KBM-7 (cell line): ENCODE measurements at regions not wholly inside any gene's neighbourhood (a gene's known extent, or its start where the extent isn't known, plus 50 kb on each side); places are given as distances from the start of the nearest gene placed in this dataset.

Experiments
- DNase-seq: peaks from one replicate; pipeline ENCODE4 v3.0.0-alpha.2; 2015
- in situ Hi-C: fragments of 300-500 bp; cut with MboI; formaldehyde crosslinking; loops from 2 replicates; pipeline ENCODE4 v1.14.3; 2020; ENCODE audit warnings: low sequenced_read_pairs, low pct_unique_long_range_greater_than_20kb, mixed read lengths

DNA sequence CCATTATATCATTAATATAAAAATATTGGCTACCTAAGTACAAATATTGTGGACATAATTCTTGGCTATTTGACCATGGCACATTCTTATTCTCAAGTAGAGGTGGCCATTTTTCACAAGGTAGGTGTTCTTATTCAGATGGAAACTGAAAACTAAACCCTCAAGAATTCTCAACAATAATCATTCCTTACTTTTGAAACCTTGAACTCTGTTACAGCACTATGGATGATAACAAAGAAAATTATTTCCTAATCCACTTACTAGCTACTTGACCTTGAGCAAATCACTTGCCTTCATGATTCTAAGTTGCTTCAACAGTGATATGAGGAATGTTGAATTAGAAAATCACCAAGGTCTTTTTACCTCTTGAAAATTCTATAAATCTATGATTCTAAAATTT, 482.2 kb downstream of the PTPRC start:
- in situ Hi-C loops: no loop called here
- DNase-seq: no peak

DNA sequence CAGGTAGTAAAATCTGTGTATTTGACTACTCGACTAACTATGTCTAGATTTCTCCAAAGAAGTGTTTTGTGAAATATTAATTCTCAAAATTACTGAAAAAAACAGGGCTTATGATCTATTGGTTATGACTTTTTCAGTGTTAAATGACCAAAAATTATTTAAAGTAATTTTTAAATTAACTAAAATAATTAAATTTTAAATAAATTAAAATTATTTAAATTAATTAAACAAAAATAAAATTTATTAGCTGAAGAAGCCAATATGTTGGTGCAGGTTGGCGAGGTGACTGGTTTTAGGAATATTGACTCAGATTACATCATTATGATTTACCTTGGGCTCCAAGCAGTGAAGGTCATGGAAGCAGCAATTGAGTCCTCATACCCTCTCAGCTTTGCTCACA, 483.2 kb downstream of the PTPRC start:
- in situ Hi-C loops: no loop called here

DNA sequence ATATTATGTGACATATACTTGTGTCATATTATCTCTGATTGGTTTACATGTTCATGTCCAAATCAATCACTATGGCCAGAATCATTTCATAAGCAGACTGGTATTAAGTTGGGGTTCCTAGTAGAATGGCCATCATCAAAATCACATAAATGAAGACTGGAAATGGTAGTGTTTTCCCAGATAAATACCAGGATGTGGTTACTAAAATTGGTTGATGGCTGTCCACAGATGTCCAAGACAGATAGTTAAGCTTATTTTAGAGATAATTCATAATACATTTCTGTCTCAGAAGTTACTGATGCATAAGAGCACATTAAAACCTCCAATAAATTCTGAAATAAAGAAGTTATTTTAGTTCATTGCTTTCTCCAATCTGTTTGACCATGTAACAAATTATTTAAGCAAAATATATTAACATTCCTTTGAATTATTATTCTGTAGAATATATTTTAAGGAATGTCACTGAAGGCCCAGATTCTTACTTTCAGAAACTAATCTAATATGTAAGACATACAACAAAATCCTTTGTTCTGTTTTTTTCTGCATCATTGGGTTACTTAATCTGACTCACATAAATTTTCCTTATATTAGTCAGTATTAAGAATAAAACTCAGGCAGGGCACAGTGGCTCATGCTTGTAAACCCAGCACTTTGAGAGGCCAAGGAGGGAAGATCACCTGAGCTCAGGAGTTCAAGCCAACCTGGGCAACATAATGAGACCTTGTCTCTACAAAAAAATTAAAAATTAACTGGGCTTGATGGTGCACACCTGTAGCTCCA, 483.9 kb downstream of the PTPRC start:
- DNase-seq: no peak
- in situ Hi-C loops: no loop called here

More for the DNA sequence above, 483.2 kb downstream of the PTPRC start:
- DNase-seq: no peak

DNA sequence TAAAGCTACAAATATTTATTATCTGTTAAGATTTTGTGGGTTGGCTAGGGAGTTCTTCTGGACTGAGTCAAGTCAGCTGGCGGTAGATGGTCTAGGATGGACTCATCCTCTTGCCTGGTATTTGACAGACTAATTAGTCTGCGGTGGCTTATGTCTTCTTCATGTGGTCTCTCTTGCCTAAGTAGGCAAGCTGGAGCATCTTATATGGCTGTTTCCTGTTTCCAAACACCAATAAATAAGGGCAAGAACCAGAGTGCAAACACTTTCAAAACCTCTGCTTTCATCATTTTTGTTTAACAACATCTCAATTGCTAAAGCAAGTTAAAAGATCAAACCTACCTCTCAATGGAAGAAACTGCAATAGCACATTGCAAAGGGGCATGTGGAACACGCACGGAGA, 484.8 kb downstream of the PTPRC start:
- in situ Hi-C loops: no loop called here
- no peak for DNase-seq

GRCh38 chr1:199124351-199124750, 485.5 kb downstream of the PTPRC start:
- in situ Hi-C loops: no loop called here
- no peak for DNase-seq

GRCh38 chr1:199129247-199129646, 490.4 kb downstream of the PTPRC start:
- in situ Hi-C loops: no loop called here

GRCh38 chr1:199132006-199132405, 493.2 kb downstream of the PTPRC start:
- DNase-seq: peak; percentile 71
- in situ Hi-C loops: no loop called here

More at GRCh38 chr1:199129247-199129646, 490.4 kb downstream of the PTPRC start:
- DNase-seq: no peak

DNA sequence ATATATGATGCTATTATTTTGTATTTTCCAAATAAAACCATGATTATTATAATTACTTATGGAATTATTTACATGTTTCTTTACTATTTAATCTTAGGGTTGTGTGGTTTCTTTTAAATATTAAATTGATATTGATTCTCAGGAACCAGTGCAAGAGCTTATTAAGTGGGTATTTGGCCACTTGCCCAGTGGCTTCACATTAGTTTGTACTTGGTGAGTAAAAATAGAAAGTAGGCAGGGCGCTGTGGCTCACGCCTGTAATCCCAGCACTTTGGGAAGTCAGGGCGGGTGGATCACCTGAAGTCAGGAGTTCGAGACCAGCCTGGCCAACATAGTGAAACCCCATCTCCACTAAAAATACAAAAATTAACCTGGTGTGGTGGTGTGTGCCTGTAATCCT, 497.1 kb downstream of the PTPRC start:
- in situ Hi-C loops: no loop called here
- no peak for DNase-seq

GRCh38 chr1:199138061-199138460, 499.2 kb downstream of the PTPRC start:
- no peak for DNase-seq
- in situ Hi-C loops: no loop called here

DNA sequence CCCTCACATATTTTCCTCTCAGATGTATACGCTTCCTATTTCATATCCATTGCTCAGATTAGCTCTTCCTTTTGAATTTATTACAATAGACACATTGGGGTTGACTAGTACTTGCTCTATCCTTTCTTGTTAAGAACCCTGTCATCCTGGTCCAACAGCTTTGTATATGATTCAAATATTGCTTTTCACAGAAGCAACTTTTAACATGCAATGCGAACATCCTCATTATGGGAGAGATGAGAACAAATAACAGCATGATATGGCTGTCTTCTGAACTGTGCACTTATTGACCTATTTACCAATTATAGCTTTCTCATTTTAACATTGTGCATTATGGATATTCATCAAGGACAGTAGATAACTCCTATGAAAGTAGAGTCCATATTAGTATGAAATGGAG, 510.8 kb downstream of the PTPRC start:
- DNase-seq: no peak
- in situ Hi-C loops: no loop called here

DNA sequence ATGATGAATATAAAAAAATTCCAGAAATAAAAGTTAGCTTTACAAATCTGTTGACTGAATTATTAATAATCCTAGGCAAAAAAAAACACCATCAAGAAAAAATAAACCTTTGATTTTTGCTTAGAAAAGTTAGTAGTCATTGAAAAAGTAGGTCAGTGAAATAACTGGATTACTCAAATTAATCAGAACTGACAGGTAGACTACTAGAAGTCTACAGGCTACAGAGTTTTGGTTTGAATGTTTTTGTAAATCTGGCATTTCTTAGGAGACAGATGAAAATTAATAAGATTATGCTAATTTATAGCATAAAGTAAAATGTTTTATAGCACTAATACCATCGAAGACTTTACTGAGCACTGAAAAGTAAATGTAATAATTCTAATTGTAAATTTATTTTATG, 511.9 kb downstream of the PTPRC start:
- no peak for DNase-seq
- in situ Hi-C loops: no loop called here

DNA sequence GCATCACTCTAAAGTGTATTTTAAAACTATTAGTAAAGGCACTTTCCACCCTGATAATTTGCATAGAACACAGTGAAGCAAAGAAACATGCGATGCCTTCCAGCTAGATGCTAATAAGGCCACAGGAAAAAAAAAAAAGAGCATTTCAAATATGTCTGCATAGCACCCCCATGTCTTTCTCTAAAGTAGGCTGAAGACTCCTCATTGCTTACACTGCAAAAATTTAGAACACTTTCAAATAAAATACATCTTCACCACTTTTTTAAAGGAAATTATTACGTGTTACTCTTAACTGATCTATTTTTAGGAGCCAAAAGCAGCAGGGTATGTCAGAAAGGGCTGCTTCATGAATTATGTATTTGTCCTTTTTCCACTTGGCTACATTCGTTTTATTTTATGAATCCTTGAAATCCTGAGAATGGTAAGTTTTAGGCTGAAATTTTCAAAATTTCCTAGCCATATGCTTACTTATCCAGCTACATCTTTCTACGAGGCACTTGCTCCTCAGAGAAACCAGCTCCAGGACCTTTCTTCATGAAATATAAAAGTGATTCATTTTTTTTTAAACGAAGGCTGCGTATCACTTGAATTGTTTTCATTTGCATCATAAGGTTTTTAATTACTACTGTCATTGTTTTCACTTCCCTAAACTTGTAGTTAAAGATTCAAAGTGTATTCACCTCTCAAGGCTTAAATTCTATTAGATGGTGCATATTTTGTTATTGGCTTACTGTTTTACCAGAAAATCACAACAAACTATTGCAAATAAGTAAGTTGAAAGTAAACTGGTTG, 513.0 kb downstream of the PTPRC start:
- no peak for DNase-seq
- in situ Hi-C loops: no loop called here

DNA sequence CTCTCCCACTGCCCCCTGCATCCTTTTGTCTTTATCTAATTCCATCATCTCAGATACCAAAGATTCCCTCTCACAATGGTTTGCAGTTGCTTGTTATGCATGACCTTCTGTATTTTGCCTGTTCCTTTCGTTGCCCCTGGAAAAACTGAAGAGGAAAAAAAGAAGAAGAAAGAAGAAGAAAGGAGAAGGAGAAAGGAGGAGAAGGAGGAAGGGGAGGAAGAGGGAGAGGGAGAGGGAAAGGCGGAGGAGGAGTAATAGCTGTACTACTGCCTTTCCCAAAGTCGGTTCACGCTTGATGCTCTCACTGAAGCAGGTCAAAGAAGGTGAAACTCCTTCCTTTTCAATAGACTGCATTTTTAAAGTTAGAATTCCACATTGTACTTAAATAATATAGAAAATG, 513.8 kb downstream of the PTPRC start:
- no peak for DNase-seq
- in situ Hi-C loops: no loop called here

DNA sequence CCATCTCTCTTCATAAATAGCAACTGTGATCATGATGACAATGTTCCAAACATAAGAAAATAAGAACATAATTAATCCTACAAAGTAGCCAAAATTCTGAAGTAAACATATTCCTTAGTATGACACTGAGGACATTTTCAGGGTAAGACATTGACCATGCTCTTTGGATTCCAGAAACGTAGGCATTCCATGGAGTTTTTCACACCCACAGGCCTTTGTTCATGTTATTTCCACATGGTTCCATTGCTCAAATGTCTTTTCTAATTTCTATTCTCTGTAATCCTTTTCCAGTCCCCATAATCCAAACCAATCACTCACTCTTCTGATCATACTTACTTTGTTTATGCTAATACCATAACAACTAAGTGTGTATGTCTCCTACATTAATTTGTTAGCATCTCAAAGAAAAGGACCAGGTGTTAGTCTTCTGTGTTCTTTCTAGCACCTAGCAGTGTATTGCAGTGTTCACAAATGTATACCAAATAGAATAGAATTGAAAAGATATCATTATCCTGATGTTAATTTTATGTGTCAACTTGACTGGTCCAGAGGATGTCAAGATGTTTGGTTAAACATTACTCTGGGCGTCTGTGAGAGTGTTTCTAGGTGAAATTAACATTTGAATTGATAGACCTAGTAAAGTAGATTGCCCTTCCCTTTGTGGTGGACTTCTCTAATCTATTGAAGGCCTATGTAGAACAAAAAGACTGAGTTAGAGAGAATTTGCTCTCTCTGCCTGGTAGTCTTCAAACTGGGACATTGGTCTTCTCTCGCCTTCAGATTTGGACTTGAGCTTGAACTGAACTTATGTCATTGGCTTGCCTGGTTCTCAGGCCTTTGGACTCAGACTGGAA, 516.6 kb downstream of the PTPRC start:
- in situ Hi-C loops: no loop called here
- DNase-seq: no peak

- no peak for DNase-seq
These were observed 518.7 kb downstream of the PTPRC start for GRCh38 chr1:199157494-199157893.

GRCh38 chr1:199160521-199161318, 521.9 kb downstream of the PTPRC start:
- in situ Hi-C loops: no loop called here
- DNase-seq: no peak

More at GRCh38 chr1:199157494-199157893, 518.7 kb downstream of the PTPRC start:
- in situ Hi-C loops: no loop called here

DNA sequence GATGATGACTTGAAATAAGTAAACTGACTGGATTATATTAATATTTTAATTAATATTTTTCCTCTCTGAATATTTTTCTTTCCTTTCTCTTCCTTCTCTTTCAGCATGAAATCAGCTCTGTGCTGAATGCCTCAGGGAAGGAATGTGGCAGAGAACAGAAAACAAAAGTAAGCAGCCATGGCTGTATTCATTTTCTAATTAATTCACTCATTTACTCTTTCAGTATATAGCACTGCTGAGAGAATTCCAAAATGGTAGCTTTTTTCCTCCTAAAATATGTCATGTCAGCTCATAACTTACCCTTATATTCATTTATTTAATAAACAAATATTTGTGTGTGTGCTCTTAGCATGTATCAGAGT, 522.5 kb downstream of the PTPRC start:
- no peak for DNase-seq
- in situ Hi-C loops: no loop called here

DNA sequence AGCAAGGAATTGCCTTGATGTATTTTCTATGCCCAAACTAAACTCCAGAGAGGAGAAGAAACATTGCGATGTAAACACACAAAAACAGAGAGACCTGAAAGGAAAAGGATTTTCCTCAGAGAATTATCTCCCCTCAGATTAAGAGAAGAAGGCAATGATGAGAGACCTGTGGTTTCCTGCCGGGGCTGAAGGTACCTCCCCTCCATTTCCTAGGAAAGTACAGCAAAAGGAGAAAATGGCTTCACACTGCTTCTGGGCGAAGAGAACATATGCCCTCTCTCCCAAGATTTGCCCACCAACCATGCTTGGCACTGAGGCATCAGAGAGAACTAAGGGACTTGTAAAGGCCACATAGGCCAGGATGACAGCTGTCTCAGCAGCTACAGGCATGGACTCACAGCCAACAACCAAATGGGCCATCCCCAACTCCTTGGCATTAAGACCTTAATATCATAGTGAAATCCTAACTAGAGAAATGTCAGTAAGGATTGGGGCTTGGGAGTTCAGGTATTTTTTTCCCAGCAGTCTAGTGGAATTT, 523.0 kb downstream of the PTPRC start:
- in situ Hi-C loops: no loop called here

DNA sequence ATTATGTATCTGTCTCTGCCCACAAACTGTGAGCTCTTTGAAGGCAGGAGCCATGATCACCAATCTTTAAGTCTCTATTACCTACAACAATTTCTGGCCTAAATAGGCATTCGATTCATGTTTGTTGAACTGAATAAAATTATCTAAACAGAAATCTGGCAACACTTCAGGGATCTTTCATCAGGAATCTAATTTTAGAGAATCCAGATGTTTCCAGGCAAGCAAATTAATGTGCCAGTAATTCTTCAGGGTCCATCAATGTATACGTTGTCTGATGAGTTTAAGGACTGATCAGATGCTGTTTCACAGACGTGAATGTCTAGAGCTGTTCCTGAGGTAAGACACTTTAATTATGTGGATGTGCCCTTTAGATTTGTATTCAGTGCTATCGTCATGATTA, 524.4 kb downstream of the PTPRC start:
- no peak for DNase-seq
- in situ Hi-C loops: no loop called here

More for the DNA sequence above, 523.0 kb downstream of the PTPRC start:
- DNase-seq: peak; percentile 49
